IMR-90 (cell line): ENCODE measurements at regions not wholly inside any gene's neighbourhood (a gene's known extent, or its start where the extent isn't known, plus 50 kb on each side); places are given as distances from the start of the nearest gene placed in this dataset.

ENCODE experiments used
- ATAC-seq: fragments of 200-7000 bp; cut with Tn5 transposase; 2 replicates; pipeline ENCODE4 v1.9.1; 2020; ENCODE audit warnings: low read depth, mild to moderate bottlenecking, moderate library complexity
- BruUV-seq: library from RNA; stranded (reverse); fragments of 400-500 nt; replicated peaks from 2 replicates; lab custom pipeline; 2021; lab: Mats Ljungman, UMichigan
- CTCF ChIA-PET: fragments of 300-600 bp; formaldehyde crosslinking; extraction: SDS; loops from one replicate; lab custom pipeline; 2021; ENCODE audit warnings: antibody characterized with exemption; lab: Yijun Ruan, JAX
- POLR2A ChIA-PET: fragments of 300-600 bp; sonication (Branson Sonifier 250); formaldehyde crosslinking; loops from one replicate; lab custom pipeline; 2022; ENCODE audit warnings: antibody characterized with exemption; ENCODE audit not compliant: unreplicated experiment; lab: Charles Lee
- DNase-seq: peaks from one replicate; pipeline ENCODE4 v3.0.0; 2013
- H2AFZ ChIP-seq: replicated peaks from 2 replicates; pipeline ENCODE3; 2013; ENCODE audit warnings: low read length, mild to moderate bottlenecking; ENCODE audit not compliant: poor library complexity
- H2AK5ac ChIP-seq: 2 replicates; pipeline ENCODE4 v1.6.1; 2013; ENCODE audit warnings: low read depth, low read length, inconsistent platforms
- H2AK9ac ChIP-seq: replicated peaks from 2 replicates; pipeline ENCODE3; 2013; ENCODE audit warnings: mild to moderate bottlenecking, low read depth, low read length, moderate library complexity; ENCODE audit not compliant: poor library complexity
- H2BK120ac ChIP-seq: 2 replicates; pipeline ENCODE4 v1.6.1; 2013; ENCODE audit warnings: low read depth, low read length, inconsistent platforms
- H2BK15ac ChIP-seq: 3 replicates; pipeline ENCODE4 v1.6.1; 2013; ENCODE audit warnings: low read depth, low read length, inconsistent platforms
- H2BK20ac ChIP-seq: 2 replicates; pipeline ENCODE4 v1.6.1; 2013; ENCODE audit warnings: low read depth, mild to moderate bottlenecking, inconsistent platforms, low read length, moderate library complexity
- H2BK5ac ChIP-seq: 2 replicates; pipeline ENCODE4 v1.6.1; 2013; ENCODE audit warnings: mild to moderate bottlenecking, low read depth, low read length, inconsistent platforms; ENCODE audit not compliant: poor library complexity, severe bottlenecking
- H3K14ac ChIP-seq: replicated peaks from 2 replicates; pipeline ENCODE4 v1.6.1; 2013; ENCODE audit warnings: low read depth, low read length, inconsistent platforms
- H3K18ac ChIP-seq: 2 replicates; pipeline ENCODE4 v1.6.1; 2013; ENCODE audit warnings: low read depth, low read length, control low read depth
- H3K23ac ChIP-seq: 2 replicates; pipeline ENCODE4 v1.6.1; 2013; ENCODE audit warnings: low read depth, low read length, inconsistent platforms
- H3K27ac ChIP-seq: 2 replicates; pipeline ENCODE4 v1.5.1; 2013; ENCODE audit warnings: mild to moderate bottlenecking, control low read depth, low read length; ENCODE audit not compliant: insufficient read depth
- H3K27me3 ChIP-seq: 2 replicates; pipeline ENCODE4 v1.6.1; 2013; ENCODE audit warnings: low read length; ENCODE audit not compliant: control insufficient read depth, insufficient read depth
- H3K36me3 ChIP-seq: 2 replicates; pipeline ENCODE4 v1.6.1; 2013; ENCODE audit warnings: low read length, mixed read lengths; ENCODE audit not compliant: control insufficient read depth, insufficient read depth
- H3K4ac ChIP-seq: 2 replicates; pipeline ENCODE4 v1.6.1; 2013; ENCODE audit warnings: low read depth, low read length, inconsistent platforms
- H3K4me1 ChIP-seq: 2 replicates; pipeline ENCODE4 v1.6.1; 2013; ENCODE audit warnings: low read length, mixed read lengths; ENCODE audit not compliant: control insufficient read depth, insufficient read depth
- H3K4me2 ChIP-seq: 2 replicates; pipeline ENCODE4 v1.6.1; 2013; ENCODE audit warnings: low read depth, mild to moderate bottlenecking, control low read depth, low read length, moderate library complexity
- H3K4me3 ChIP-seq: 2 replicates; pipeline ENCODE4 v1.5.1; 2013; ENCODE audit warnings: low read depth, mild to moderate bottlenecking, control low read depth, low read length, moderate library complexity; ENCODE audit not compliant: insufficient read depth
- H3K56ac ChIP-seq: 2 replicates; pipeline ENCODE4 v1.6.1; 2013; ENCODE audit warnings: low read length, inconsistent platforms; ENCODE audit not compliant: insufficient read depth; ENCODE audit errors: extremely low read depth
- H3K79me1 ChIP-seq, 2 experiments: 2 replicates each; pipeline ENCODE4 v1.6.1; 2013; ENCODE audit warnings: low read length in 2 of 2, inconsistent platforms in 1 of 2, low read depth in 1 of 2
- H3K9ac ChIP-seq: 2 replicates; pipeline ENCODE4 v1.6.1; 2013; ENCODE audit warnings: low read depth, low read length, control low read depth
- H3K9me1 ChIP-seq: 2 replicates; pipeline ENCODE4 v1.6.1; 2013; ENCODE audit warnings: low read length, inconsistent platforms; ENCODE audit not compliant: insufficient read depth
- H3K9me3 ChIP-seq: 2 replicates; pipeline ENCODE4 v1.6.1; 2013; ENCODE audit warnings: low read length; ENCODE audit not compliant: control insufficient read depth, insufficient read depth
- H4K20me1 ChIP-seq: 2 replicates; pipeline ENCODE4 v1.6.1; 2013; ENCODE audit warnings: low read length, inconsistent platforms; ENCODE audit not compliant: insufficient read depth
- H4K5ac ChIP-seq: 2 replicates; pipeline ENCODE4 v1.6.1; 2013; ENCODE audit warnings: mild to moderate bottlenecking, low read depth, low read length, control low read depth
- H4K8ac ChIP-seq, 2 experiments: 2 replicates each; pipeline ENCODE4 v1.6.1; 2013; ENCODE audit warnings: low read depth in 2 of 2, low read length in 2 of 2, control low read depth in 1 of 2, inconsistent platforms in 1 of 2
- H4K91ac ChIP-seq: 2 replicates; pipeline ENCODE4 v1.6.1; 2013; ENCODE audit warnings: low read depth, low read length, inconsistent platforms; ENCODE audit not compliant: insufficient read depth
- CEBPB ChIP-seq: IDR thresholded peaks from 2 replicates; pipeline ENCODE4 v1.6.1; 2012; ENCODE audit warnings: low read depth, low read length, improper control_type of control experiment
- MAFK ChIP-seq: IDR thresholded peaks from 2 replicates; pipeline ENCODE4 v1.6.1; 2012; ENCODE audit warnings: low read depth, low read length, improper control_type of control experiment
- WGBS, 2 experiments: methylation state at CpG; one replicate each; pipeline versions ENCODE4 v1.1.5 to v1.1.7; 2013; ENCODE audit warnings: missing lambda C conversion rate in 2 of 2; ENCODE audit not compliant: insufficient read length in 1 of 2; ENCODE audit errors: extremely low coverage in 2 of 2; 5-methylcytosine and 5-hydroxymethylcytosine counted together
- dilution Hi-C: fragments of 300-500 bp; cut with HindIII; formaldehyde crosslinking; loops from one replicate; pipeline ENCODE4 v1.14.3; 2018; ENCODE audit warnings: low sequenced_read_pairs; ENCODE audit not compliant: unreplicated experiment
- in situ Hi-C: fragments of 300-500 bp; cut with MboI; formaldehyde crosslinking; loops from 3 replicates; pipeline ENCODE4 v1.14.3; 2019; ENCODE audit warnings: low sequenced_read_pairs, inconsistent platforms, mixed read lengths
- intact Hi-C: fragments of 100-400 bp; cut with micrococcal nuclease; formaldehyde crosslinking; loops from 2 replicates; pipeline ENCODE4 v1.10.0; 2022

DNA sequence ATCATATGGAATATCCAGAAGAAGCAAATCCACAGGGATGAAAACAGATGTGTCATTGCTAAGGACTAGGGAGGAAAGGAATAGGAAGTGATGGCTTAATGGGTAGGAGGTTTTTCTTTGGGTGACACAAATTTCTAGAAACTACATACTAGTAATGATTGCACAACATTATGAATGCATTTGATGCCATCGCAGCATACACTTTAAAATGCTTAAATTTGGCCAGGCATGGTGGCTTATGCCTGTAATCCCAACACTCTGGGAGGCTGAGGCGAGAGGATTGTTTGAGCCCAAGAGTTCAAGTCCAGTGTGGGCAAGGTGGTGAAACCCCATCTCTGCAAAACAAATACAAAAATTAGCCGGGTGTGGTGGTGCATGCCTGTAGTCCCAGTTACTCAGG is 1370.8 kb downstream of the AACS start:
- no peak overlapping the region for H2BK15ac ChIP-seq

More for the DNA sequence above, 1370.8 kb downstream of the AACS start:
- Histone ChIP-seq H3K79me1 (no peaks in the 10 kb centered on the region), H2AK9ac (no peak overlapping the region), H3K9ac (no peak overlapping the region), H4K8ac (no peak overlapping the region), H3K14ac (no peak overlapping the region), H2BK120ac (no peak overlapping the region), H4K5ac (no peak overlapping the region), H3K27ac (no peak overlapping the region), H3K18ac (no peak overlapping the region), H3K4me2 (no peak overlapping the region), H3K9me3 (peaks cover 16% of the 10 kb centered on the region), H3K9me1 (no peaks in the 10 kb centered on the region), H3K56ac (no peak overlapping the region), H2BK20ac (no peak overlapping the region), H2AFZ (no peak overlapping the region), H4K91ac (no peak overlapping the region), H3K36me3 (no peaks in the 10 kb centered on the region), H3K27me3 (no peaks in the 10 kb centered on the region), H2AK5ac (no peak overlapping the region), H4K20me1 (no peaks in the 10 kb centered on the region), H2BK5ac (no peak overlapping the region), H3K4me3 (no peak overlapping the region), H3K4me1 (no peaks in the 10 kb centered on the region), H3K23ac (no peak overlapping the region), H3K4ac (no peak overlapping the region)
- BruUV-seq, result no TSS peak
- dilution Hi-C loops, result no loop called here
- DNase-seq (no peak), ATAC-seq (no peak)
- intact Hi-C loops, result no loop called here
- CTCF ChIA-PET, result no interaction called here
- POLR2A ChIA-PET, result no interaction called here
- in situ Hi-C loops, result no loop called here
- WGBS, 2 experiments, result no CpG with 5 or more reads among the region's 3 CpGs
- TF ChIP-seq CEBPB, result peak; percentile 50; the same call in 1 of the 2 replicates
- no peak for TF ChIP-seq MAFK
